Esophagus muscularis mucosa (tissue), 4 donors: ENCODE measurements at regions not wholly inside any gene's neighbourhood (a gene's known extent, or its start where the extent isn't known, plus 50 kb on each side); places are given as distances from the start of the nearest gene placed in this dataset.

ENCODE experiments used
- EP300 ChIP-seq: sonication (generic); formaldehyde crosslinking; IDR thresholded peaks from one replicate; pipeline ENCODE4 v1.6.1; 2017; ENCODE audit warnings: antibody characterized with exemption
- POLR2A ChIP-seq: fragments of 450-650 bp; IDR thresholded peaks from one replicate; pipeline ENCODE4 v1.6.1; 2017; ENCODE audit warnings: antibody characterized with exemption, moderate library complexity, mild to moderate bottlenecking, low read depth
- POLR2AphosphoS5 ChIP-seq, 2 donors: sonication (generic); formaldehyde crosslinking; IDR thresholded peaks; one replicate each; pipeline ENCODE4 v1.6.1; 2017; ENCODE audit warnings: antibody characterized with exemption in 2 of 2
- TF ChIP-seq, protein P1 (sequence below), 3 experiments: fragments of 200-600 bp in 2 of 3; fragments of 450-650 bp in 1 of 3; sonication (generic) in 2 of 3; IDR thresholded peaks; one replicate each; pipeline ENCODE4 v1.5.1; 2017 to 2019; ENCODE audit warnings: antibody characterized with exemption in 3 of 3, mild to moderate bottlenecking in 2 of 3, moderate library complexity in 1 of 3

DNA sequence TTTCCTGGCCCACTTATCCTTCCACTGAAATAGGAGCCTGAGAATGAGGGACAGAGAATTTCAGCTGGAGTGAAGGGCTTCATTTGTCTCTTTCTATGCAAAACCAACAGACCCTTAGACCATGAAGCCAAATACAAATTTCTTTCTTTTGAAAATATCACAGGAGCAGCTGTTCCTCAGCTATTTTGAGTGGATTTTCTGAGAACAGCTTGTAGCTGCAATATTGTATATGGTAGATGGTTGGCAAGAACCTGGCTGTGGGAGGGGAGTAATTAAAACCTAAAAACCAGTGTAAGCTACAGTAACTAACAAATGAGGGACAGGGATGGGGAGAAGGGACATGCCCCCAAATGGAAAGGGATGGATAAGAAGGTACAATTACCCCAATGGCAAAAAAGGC is 350.3 kb upstream of the CDH20 start:
- TF ChIP-seq, protein P1, sequence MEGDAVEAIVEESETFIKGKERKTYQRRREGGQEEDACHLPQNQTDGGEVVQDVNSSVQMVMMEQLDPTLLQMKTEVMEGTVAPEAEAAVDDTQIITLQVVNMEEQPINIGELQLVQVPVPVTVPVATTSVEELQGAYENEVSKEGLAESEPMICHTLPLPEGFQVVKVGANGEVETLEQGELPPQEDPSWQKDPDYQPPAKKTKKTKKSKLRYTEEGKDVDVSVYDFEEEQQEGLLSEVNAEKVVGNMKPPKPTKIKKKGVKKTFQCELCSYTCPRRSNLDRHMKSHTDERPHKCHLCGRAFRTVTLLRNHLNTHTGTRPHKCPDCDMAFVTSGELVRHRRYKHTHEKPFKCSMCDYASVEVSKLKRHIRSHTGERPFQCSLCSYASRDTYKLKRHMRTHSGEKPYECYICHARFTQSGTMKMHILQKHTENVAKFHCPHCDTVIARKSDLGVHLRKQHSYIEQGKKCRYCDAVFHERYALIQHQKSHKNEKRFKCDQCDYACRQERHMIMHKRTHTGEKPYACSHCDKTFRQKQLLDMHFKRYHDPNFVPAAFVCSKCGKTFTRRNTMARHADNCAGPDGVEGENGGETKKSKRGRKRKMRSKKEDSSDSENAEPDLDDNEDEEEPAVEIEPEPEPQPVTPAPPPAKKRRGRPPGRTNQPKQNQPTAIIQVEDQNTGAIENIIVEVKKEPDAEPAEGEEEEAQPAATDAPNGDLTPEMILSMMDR (IDR thresholded peaks at IDR 0.05): no peak
- TF ChIP-seq POLR2A: no peak
- TF ChIP-seq POLR2AphosphoS5 (IDR thresholded peaks at IDR 0.05): no peak
- no peak for TF ChIP-seq EP300
